IMR-90 (cell line): ENCODE measurements at regions not wholly inside any gene's neighbourhood (a gene's known extent, or its start where the extent isn't known, plus 50 kb on each side); places are given as distances from the start of the nearest gene placed in this dataset.

Experiments
- ATAC-seq: fragments of 200-7000 bp; cut with Tn5 transposase; 2 replicates; pipeline ENCODE4 v1.9.1; 2020; ENCODE audit warnings: low read depth, mild to moderate bottlenecking, moderate library complexity
- BruUV-seq: library from RNA; stranded (reverse); fragments of 400-500 nt; replicated peaks from 2 replicates; lab custom pipeline; 2021; lab: Mats Ljungman, UMichigan
- CTCF ChIA-PET: fragments of 300-600 bp; formaldehyde crosslinking; extraction: SDS; loops from one replicate; lab custom pipeline; 2021; ENCODE audit warnings: antibody characterized with exemption; lab: Yijun Ruan, JAX
- POLR2A ChIA-PET: fragments of 300-600 bp; sonication (Branson Sonifier 250); formaldehyde crosslinking; loops from one replicate; lab custom pipeline; 2022; ENCODE audit warnings: antibody characterized with exemption; ENCODE audit not compliant: unreplicated experiment; lab: Charles Lee
- DNase-seq: peaks from one replicate; pipeline ENCODE4 v3.0.0; 2013
- H2AFZ ChIP-seq: replicated peaks from 2 replicates; pipeline ENCODE3; 2013; ENCODE audit warnings: low read length, mild to moderate bottlenecking; ENCODE audit not compliant: poor library complexity
- H2AK5ac ChIP-seq: 2 replicates; pipeline ENCODE4 v1.6.1; 2013; ENCODE audit warnings: low read depth, low read length, inconsistent platforms
- H2AK9ac ChIP-seq: replicated peaks from 2 replicates; pipeline ENCODE3; 2013; ENCODE audit warnings: mild to moderate bottlenecking, low read depth, low read length, moderate library complexity; ENCODE audit not compliant: poor library complexity
- H2BK120ac ChIP-seq: 2 replicates; pipeline ENCODE4 v1.6.1; 2013; ENCODE audit warnings: low read depth, low read length, inconsistent platforms
- H2BK15ac ChIP-seq: 3 replicates; pipeline ENCODE4 v1.6.1; 2013; ENCODE audit warnings: low read depth, low read length, inconsistent platforms
- H2BK20ac ChIP-seq: 2 replicates; pipeline ENCODE4 v1.6.1; 2013; ENCODE audit warnings: low read depth, mild to moderate bottlenecking, inconsistent platforms, low read length, moderate library complexity
- H2BK5ac ChIP-seq: 2 replicates; pipeline ENCODE4 v1.6.1; 2013; ENCODE audit warnings: mild to moderate bottlenecking, low read depth, low read length, inconsistent platforms; ENCODE audit not compliant: poor library complexity, severe bottlenecking
- H3K14ac ChIP-seq: replicated peaks from 2 replicates; pipeline ENCODE4 v1.6.1; 2013; ENCODE audit warnings: low read depth, low read length, inconsistent platforms
- H3K18ac ChIP-seq: 2 replicates; pipeline ENCODE4 v1.6.1; 2013; ENCODE audit warnings: low read depth, low read length, control low read depth
- H3K23ac ChIP-seq: 2 replicates; pipeline ENCODE4 v1.6.1; 2013; ENCODE audit warnings: low read depth, low read length, inconsistent platforms
- H3K27ac ChIP-seq: 2 replicates; pipeline ENCODE4 v1.5.1; 2013; ENCODE audit warnings: mild to moderate bottlenecking, control low read depth, low read length; ENCODE audit not compliant: insufficient read depth
- H3K27me3 ChIP-seq: 2 replicates; pipeline ENCODE4 v1.6.1; 2013; ENCODE audit warnings: low read length; ENCODE audit not compliant: control insufficient read depth, insufficient read depth
- H3K36me3 ChIP-seq: 2 replicates; pipeline ENCODE4 v1.6.1; 2013; ENCODE audit warnings: low read length, mixed read lengths; ENCODE audit not compliant: control insufficient read depth, insufficient read depth
- H3K4ac ChIP-seq: 2 replicates; pipeline ENCODE4 v1.6.1; 2013; ENCODE audit warnings: low read depth, low read length, inconsistent platforms
- H3K4me1 ChIP-seq: 2 replicates; pipeline ENCODE4 v1.6.1; 2013; ENCODE audit warnings: low read length, mixed read lengths; ENCODE audit not compliant: control insufficient read depth, insufficient read depth
- H3K4me2 ChIP-seq: 2 replicates; pipeline ENCODE4 v1.6.1; 2013; ENCODE audit warnings: low read depth, mild to moderate bottlenecking, control low read depth, low read length, moderate library complexity
- H3K4me3 ChIP-seq: 2 replicates; pipeline ENCODE4 v1.5.1; 2013; ENCODE audit warnings: low read depth, mild to moderate bottlenecking, control low read depth, low read length, moderate library complexity; ENCODE audit not compliant: insufficient read depth
- H3K56ac ChIP-seq: 2 replicates; pipeline ENCODE4 v1.6.1; 2013; ENCODE audit warnings: low read length, inconsistent platforms; ENCODE audit not compliant: insufficient read depth; ENCODE audit errors: extremely low read depth
- H3K79me1 ChIP-seq, 2 experiments: 2 replicates each; pipeline ENCODE4 v1.6.1; 2013; ENCODE audit warnings: low read length in 2 of 2, inconsistent platforms in 1 of 2, low read depth in 1 of 2
- H3K9ac ChIP-seq: 2 replicates; pipeline ENCODE4 v1.6.1; 2013; ENCODE audit warnings: low read depth, low read length, control low read depth
- H3K9me1 ChIP-seq: 2 replicates; pipeline ENCODE4 v1.6.1; 2013; ENCODE audit warnings: low read length, inconsistent platforms; ENCODE audit not compliant: insufficient read depth
- H3K9me3 ChIP-seq: 2 replicates; pipeline ENCODE4 v1.6.1; 2013; ENCODE audit warnings: low read length; ENCODE audit not compliant: control insufficient read depth, insufficient read depth
- H4K20me1 ChIP-seq: 2 replicates; pipeline ENCODE4 v1.6.1; 2013; ENCODE audit warnings: low read length, inconsistent platforms; ENCODE audit not compliant: insufficient read depth
- H4K5ac ChIP-seq: 2 replicates; pipeline ENCODE4 v1.6.1; 2013; ENCODE audit warnings: mild to moderate bottlenecking, low read depth, low read length, control low read depth
- H4K8ac ChIP-seq, 2 experiments: 2 replicates each; pipeline ENCODE4 v1.6.1; 2013; ENCODE audit warnings: low read depth in 2 of 2, low read length in 2 of 2, control low read depth in 1 of 2, inconsistent platforms in 1 of 2
- H4K91ac ChIP-seq: 2 replicates; pipeline ENCODE4 v1.6.1; 2013; ENCODE audit warnings: low read depth, low read length, inconsistent platforms; ENCODE audit not compliant: insufficient read depth
- BHLHE40 ChIP-seq: fragments of 150-350 bp; IDR thresholded peaks from 2 replicates; pipeline ENCODE4 v1.6.1; 2016; ENCODE audit warnings: mild to moderate bottlenecking, low read depth, low read length
- CEBPB ChIP-seq: IDR thresholded peaks from 2 replicates; pipeline ENCODE4 v1.6.1; 2012; ENCODE audit warnings: low read depth, low read length, improper control_type of control experiment
- CHD1 ChIP-seq: IDR thresholded peaks from 2 replicates; pipeline ENCODE4 v1.6.1; 2012; ENCODE audit warnings: low read depth, low read length, improper control_type of control experiment
- CTCF ChIP-seq: conservative IDR thresholded peaks from 2 replicates; pipeline ENCODE4 v1.5.1; 2012; ENCODE audit warnings: mild to moderate bottlenecking, low read depth, low read length, improper control_type of control experiment
- ELK1 ChIP-seq: fragments of 150-350 bp; IDR thresholded peaks from 2 replicates; pipeline ENCODE4 v1.6.1; 2016; ENCODE audit warnings: low read depth, mild to moderate bottlenecking, low read length, moderate library complexity, borderline replicate concordance
- FOS ChIP-seq: fragments of 150-350 bp; IDR thresholded peaks from 2 replicates; pipeline ENCODE4 v1.6.1; 2016; ENCODE audit warnings: low read depth, low read length
- MAFK ChIP-seq: IDR thresholded peaks from 2 replicates; pipeline ENCODE4 v1.6.1; 2012; ENCODE audit warnings: low read depth, low read length, improper control_type of control experiment
- MAZ ChIP-seq: IDR thresholded peaks from 2 replicates; pipeline ENCODE4 v1.6.1; 2012; ENCODE audit warnings: low read depth, mild to moderate bottlenecking, low read length, improper control_type of control experiment, moderate library complexity, borderline replicate concordance
- MXI1 ChIP-seq: IDR thresholded peaks from 2 replicates; pipeline ENCODE4 v1.6.1; 2012; ENCODE audit warnings: low read depth, mild to moderate bottlenecking, low read length, moderate library complexity, borderline replicate concordance
- NFE2L2 ChIP-seq: fragments of 150-350 bp; IDR thresholded peaks from 2 replicates; pipeline ENCODE4 v1.6.1; 2016; ENCODE audit warnings: low read depth, mild to moderate bottlenecking, low read length
- POLR2A ChIP-seq: IDR thresholded peaks from 2 replicates; pipeline ENCODE4 v1.6.1; 2012; ENCODE audit warnings: mild to moderate bottlenecking, low read depth, low read length
- RAD21 ChIP-seq: IDR thresholded peaks from 2 replicates; pipeline ENCODE4 v1.6.1; 2012; ENCODE audit warnings: low read length, improper control_type of control experiment
- RCOR1 ChIP-seq: IDR thresholded peaks from 2 replicates; pipeline ENCODE4 v1.6.1; 2012; ENCODE audit warnings: mild to moderate bottlenecking, low read length, improper control_type of control experiment; ENCODE audit not compliant: insufficient replicate concordance
- RFX5 ChIP-seq: IDR thresholded peaks from 2 replicates; pipeline ENCODE4 v1.8.0; 2012; ENCODE audit warnings: low read depth, mild to moderate bottlenecking, low read length, moderate library complexity
- SMC3 ChIP-seq: fragments of 150-350 bp; IDR thresholded peaks from 2 replicates; pipeline ENCODE4 v1.6.1; 2016; ENCODE audit warnings: low read depth, mild to moderate bottlenecking, antibody characterized with exemption, low read length, moderate library complexity
- USF2 ChIP-seq: fragments of 150-350 bp; IDR thresholded peaks from 2 replicates; pipeline ENCODE4 v1.6.1; 2017; ENCODE audit warnings: mild to moderate bottlenecking, antibody characterized with exemption, low read length, low read depth
- WGBS, 2 experiments: methylation state at CpG; one replicate each; pipeline versions ENCODE4 v1.1.5 to v1.1.7; 2013; ENCODE audit warnings: missing lambda C conversion rate in 2 of 2; ENCODE audit not compliant: insufficient read length in 1 of 2; ENCODE audit errors: extremely low coverage in 2 of 2; 5-methylcytosine and 5-hydroxymethylcytosine counted together
- dilution Hi-C: fragments of 300-500 bp; cut with HindIII; formaldehyde crosslinking; loops from one replicate; pipeline ENCODE4 v1.14.3; 2018; ENCODE audit warnings: low sequenced_read_pairs; ENCODE audit not compliant: unreplicated experiment
- in situ Hi-C: fragments of 300-500 bp; cut with MboI; formaldehyde crosslinking; loops from 3 replicates; pipeline ENCODE4 v1.14.3; 2019; ENCODE audit warnings: low sequenced_read_pairs, inconsistent platforms, mixed read lengths
- intact Hi-C: fragments of 100-400 bp; cut with micrococcal nuclease; formaldehyde crosslinking; loops from 2 replicates; pipeline ENCODE4 v1.10.0; 2022

GRCh38 chr11:31910950-31911576, 99.9 kb upstream of the PAX6 start:
- Histone ChIP-seq H3K23ac (no peak overlapping the region), H3K36me3 (no peaks in the 10 kb centered on the region), H3K27me3 (no peaks in the 10 kb centered on the region), H3K79me1 (no peaks in the 10 kb centered on the region), H4K5ac (no peak overlapping the region), H3K4ac (no peak overlapping the region), H2AK5ac (no peak overlapping the region), H4K20me1 (no peaks in the 10 kb centered on the region), H3K18ac (no peak overlapping the region), H3K9me3 (no peaks in the 10 kb centered on the region), H3K4me3 (no peak overlapping the region), H2BK120ac (no peak overlapping the region), H3K14ac (no peak overlapping the region), H3K9ac (no peak overlapping the region), H2AFZ (no peak overlapping the region), H4K8ac (no peak overlapping the region), H3K4me1 (no peaks in the 10 kb centered on the region), H3K27ac (no peak overlapping the region), H2AK9ac (no peak overlapping the region), H4K91ac (no peak overlapping the region), H3K9me1 (no peaks in the 10 kb centered on the region), H2BK5ac (no peak overlapping the region), H2BK20ac (no peak overlapping the region), H3K56ac (no peak overlapping the region), H2BK15ac (no peak overlapping the region), H3K4me2 (no peak overlapping the region)
- in situ Hi-C loops = no loop called here
- intact Hi-C loops = no loop called here
- TF ChIP-seq SMC3 (no peak), BHLHE40 (no peak), RAD21 (no peak), MAZ (no peak), FOS (no peak), USF2 (no peak), CTCF (no peak), MAFK (no peak), MXI1 (no peak), RFX5 (no peak), CHD1 (no peak), CEBPB (no peak), ELK1 (no peak), POLR2A (no peak), NFE2L2 (no peak), RCOR1 (no peak)
- ChIA-PET POLR2A (no interaction called here), CTCF (no interaction called here)
- dilution Hi-C loops = no loop called here
- no peak for DNase-seq
- no peak for ATAC-seq
- no TSS peak for BruUV-seq
- WGBS, 2 experiments = no CpG with 5 or more reads among the region's 1 CpG
